ENCODE measurements at regions not wholly inside any gene's neighbourhood (a gene's known extent, or its start where the extent isn't known, plus 50 kb on each side); places are given as distances from the start of the nearest gene placed in this dataset.
A peak's percentile ranks its signal among the peaks of the same experiment; 100 is the strongest.

- no peak for DNase-seq
Measured at GRCh38 chr2:42928692-42929545, 136.5 kb upstream of the HAAO start.

GRCh38 chr2:42928161-42928691 is 135.8 kb upstream of the HAAO start:
- DNase-seq: no peak

GRCh38 chr2:42927334-42928160 is 135.2 kb upstream of the HAAO start:
- no peak for DNase-seq

GRCh38 chr2:42926434-42927333 is 134.3 kb upstream of the HAAO start:
- no peak for DNase-seq

GRCh38 chr2:42925742-42926433 is 133.5 kb upstream of the HAAO start:
- no peak for DNase-seq

- DNase-seq: no peak
Measured at GRCh38 chr2:42924418-42924886, 132.1 kb upstream of the HAAO start.

GRCh38 chr2:42923580-42924417 is 131.4 kb upstream of the HAAO start:
- DNase-seq: no peak

GRCh38 chr2:42922790-42923579 is 130.6 kb upstream of the HAAO start:
- DNase-seq: peak; percentile 13

- no peak for DNase-seq
Measured at GRCh38 chr2:42922293-42922692, 129.9 kb upstream of the HAAO start.

GRCh38 chr2:42921721-42922120 is 129.3 kb upstream of the HAAO start:
- no peak for DNase-seq

- no peak for DNase-seq
Measured at GRCh38 chr2:42921147-42921520, 128.8 kb upstream of the HAAO start.

- no peak for DNase-seq
Measured at GRCh38 chr2:42920446-42921146, 128.2 kb upstream of the HAAO start.

- no peak for DNase-seq
Measured at GRCh38 chr2:42918671-42919318, 126.4 kb upstream of the HAAO start.

GRCh38 chr2:42918041-42918440 is 125.7 kb upstream of the HAAO start:
- no peak for DNase-seq

- DNase-seq: no peak
Measured at GRCh38 chr2:42917425-42917927, 125.1 kb upstream of the HAAO start.

GRCh38 chr2:42916324-42916723 is 123.9 kb upstream of the HAAO start:
- DNase-seq: no peak

- no peak for DNase-seq
Measured at GRCh38 chr2:42914860-42915259, 122.5 kb upstream of the HAAO start.

GRCh38 chr2:42914314-42914713 is 121.9 kb upstream of the HAAO start:
- DNase-seq: no peak

Measured in GOT3 (cell line).